ENCODE measurements at regions not wholly inside any gene's neighbourhood (a gene's known extent, or its start where the extent isn't known, plus 50 kb on each side); places are given as distances from the start of the nearest gene placed in this dataset.
"Not testable (repeated sequence)": the region's sequence is repeated elsewhere in the genome, so short reads cannot be mapped to it uniquely, and the experiment has no call there.

- Histone ChIP-seq H3K79me2 (ENCODE audit: insufficient read depth, low read length) (no peaks in the 10 kb centered on the region), H2AFZ (ENCODE audit: low read depth, low read length, poor library complexity, severe bottlenecking) (peak overlapping the region; percentile 25), H3K9me2 (ENCODE audit: insufficient read depth) (no peaks in the 10 kb centered on the region), H3K9ac (ENCODE audit: low read length) (no peak overlapping the region), H3K27me3 (ENCODE audit: insufficient read depth, low read length) (no peaks in the 10 kb centered on the region), H3K4me1 (ENCODE audit: control insufficient read depth in 1 of 2, insufficient read depth in 2 of 2, low read length in 2 of 2) (no peaks in the 10 kb centered on the region), H3K36me3 (ENCODE audit: control insufficient read depth in 1 of 2, insufficient read depth in 2 of 2, low read length in 2 of 2) (no peaks in the 10 kb centered on the region), H4K20me1 (ENCODE audit: insufficient read depth) (no peaks in the 10 kb centered on the region), H3K27ac (ENCODE audit: low read depth, low read length) (no peak overlapping the region), H3K9me3 (ENCODE audit: control insufficient read depth in 1 of 2, insufficient read depth in 1 of 2, low read depth in 1 of 2, low read length in 2 of 2) (no peaks in the 10 kb centered on the region), H3K4me3 (replicated peaks in 1 of 2; ENCODE audit: low read depth in 1 of 2, low read length in 2 of 2) (no peak overlapping the region), H3K4me2 (ENCODE audit: low read length) (no peak overlapping the region)
- no TSS peak for BruUV-seq (replicated peaks)
- CTCF ChIA-PET = no interaction called here
- no peak for DNase-seq (ENCODE audit: low read depth, low spot score)
- intact Hi-C loops (cut with micrococcal nuclease) = no loop called here
- no peak for TF ChIP-seq TCF7L2 (IDR thresholded peaks at IDR 0.05; ENCODE audit: borderline replicate concordance, extremely low read depth, insufficient read depth, insufficient read length)
- POLR2A ChIA-PET = no interaction called here
- RAD21 ChIA-PET (ENCODE audit: low non-redundant PET in 1 of 2, low total read pairs in 2 of 2, uncharacterized antibody in 2 of 2, unreplicated experiment in 2 of 2) = no interaction called here
- no peak for ATAC-seq
These were observed 2054.0 kb upstream of the NUDT12 start for GRCh38 chr5:105616599-105616998.

DNA sequence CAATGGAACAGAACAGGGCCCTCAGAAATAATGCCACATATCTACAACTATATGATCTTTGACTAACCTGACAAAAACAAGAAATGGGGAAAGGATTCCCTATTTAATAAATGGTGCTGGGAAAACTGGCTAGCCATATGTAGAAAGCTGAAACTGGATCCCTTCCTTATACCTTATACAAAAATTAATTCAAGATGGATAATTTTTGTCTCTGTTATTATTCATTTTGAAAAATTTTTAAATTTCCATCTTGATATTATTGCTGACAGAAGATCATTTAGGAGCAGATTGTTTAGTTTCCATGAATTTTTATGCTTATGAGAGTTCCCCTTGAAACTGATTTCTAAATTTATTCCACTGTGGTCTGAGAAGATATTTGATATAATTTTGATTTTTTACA is 2039.8 kb upstream of the NUDT12 start:
- H3K9me3 ChIP-seq (ENCODE audit: control insufficient read depth in 1 of 2, insufficient read depth in 1 of 2, low read depth in 1 of 2, low read length in 2 of 2); H3K9me2 ChIP-seq (ENCODE audit: insufficient read depth); H3K4me2 ChIP-seq (ENCODE audit: low read length); BruUV-seq (replicated peaks); H3K79me2 ChIP-seq (ENCODE audit: insufficient read depth, low read length); H3K9ac ChIP-seq (ENCODE audit: low read length); ATAC-seq; H3K4me1 ChIP-seq (ENCODE audit: control insufficient read depth in 1 of 2, insufficient read depth in 2 of 2, low read length in 2 of 2); RAD21 ChIA-PET (ENCODE audit: low non-redundant PET in 1 of 2, low total read pairs in 2 of 2, uncharacterized antibody in 2 of 2, unreplicated experiment in 2 of 2); POLR2A ChIA-PET; H3K27ac ChIP-seq (ENCODE audit: low read depth, low read length); H3K4me3 ChIP-seq (replicated peaks in 1 of 2; ENCODE audit: low read depth in 1 of 2, low read length in 2 of 2); H3K27me3 ChIP-seq (ENCODE audit: insufficient read depth, low read length); DNase-seq (ENCODE audit: low read depth, low spot score); intact Hi-C loops (cut with micrococcal nuclease); CTCF ChIA-PET; H3K36me3 ChIP-seq (ENCODE audit: control insufficient read depth in 1 of 2, insufficient read depth in 2 of 2, low read length in 2 of 2); H4K20me1 ChIP-seq (ENCODE audit: insufficient read depth); H2AFZ ChIP-seq (ENCODE audit: low read depth, low read length, poor library complexity, severe bottlenecking): not testable (repeated sequence)

DNA sequence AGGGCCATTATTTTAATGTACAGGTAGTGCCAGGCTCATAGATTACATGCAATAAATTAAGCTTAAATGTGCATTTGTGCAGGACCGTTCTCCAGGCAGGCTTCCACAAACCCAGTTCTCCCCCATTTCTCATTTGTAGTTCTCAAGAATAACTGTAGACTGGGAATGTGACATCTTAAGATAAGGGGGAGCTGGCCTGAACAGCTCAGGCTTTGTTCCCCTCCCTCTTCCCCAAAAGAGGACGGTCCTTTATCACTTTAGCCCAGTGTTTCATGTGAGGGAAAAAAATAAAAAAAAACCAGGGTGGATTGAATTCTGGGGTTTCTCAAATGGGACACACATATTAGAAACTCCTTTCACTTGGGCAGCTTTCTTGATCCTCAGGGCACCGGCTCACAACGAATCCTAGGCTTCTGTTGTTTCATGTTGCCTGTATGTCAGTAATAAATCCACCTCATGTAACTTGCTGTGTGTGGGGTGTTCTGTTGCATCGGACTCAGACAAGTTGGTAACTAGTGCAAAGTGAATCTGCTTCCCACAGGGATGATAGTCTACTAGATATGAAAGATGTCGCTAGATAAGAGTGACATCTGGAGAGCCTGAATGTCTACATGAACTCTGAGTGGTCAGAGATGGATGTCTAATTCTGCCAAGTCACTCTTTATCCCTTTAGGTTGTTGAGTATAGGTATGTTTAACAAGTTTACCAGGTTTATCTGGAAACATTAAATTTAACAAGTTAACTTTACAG is 2030.6 kb upstream of the NUDT12 start:
- H3K9me2 ChIP-seq (ENCODE audit: insufficient read depth) = no peaks in the 10 kb centered on the region; the same call in 1 of the 2 replicates
- H3K27me3 ChIP-seq (ENCODE audit: insufficient read depth, low read length) = no peaks in the 10 kb centered on the region
- intact Hi-C loops (cut with micrococcal nuclease) = no loop called here
- no peaks in the 10 kb centered on the region for H3K36me3 ChIP-seq (ENCODE audit: control insufficient read depth in 1 of 2, insufficient read depth in 2 of 2, low read length in 2 of 2)
- no peak overlapping the region for H3K27ac ChIP-seq (ENCODE audit: low read depth, low read length)
- ChIA-PET CTCF (no interaction called here), RAD21 (ENCODE audit: low non-redundant PET in 1 of 2, low total read pairs in 2 of 2, uncharacterized antibody in 2 of 2, unreplicated experiment in 2 of 2) (no interaction called here), POLR2A (no interaction called here)
- no peak overlapping the region for H2AFZ ChIP-seq (ENCODE audit: low read depth, low read length, poor library complexity, severe bottlenecking)
- ATAC-seq (no peak), DNase-seq (ENCODE audit: low read depth, low spot score) (no peak)
- no peak overlapping the region for H3K9ac ChIP-seq (ENCODE audit: low read length)
- no peak overlapping the region for H3K4me2 ChIP-seq (ENCODE audit: low read length)
- H3K79me2 ChIP-seq (ENCODE audit: insufficient read depth, low read length) = no peaks in the 10 kb centered on the region
- BruUV-seq (replicated peaks) = no TSS peak
- H4K20me1 ChIP-seq (ENCODE audit: insufficient read depth) = no peaks in the 10 kb centered on the region
- H3K9me3 ChIP-seq (ENCODE audit: control insufficient read depth in 1 of 2, insufficient read depth in 1 of 2, low read depth in 1 of 2, low read length in 2 of 2) = no peaks in the 10 kb centered on the region
- no peak overlapping the region for H3K4me3 ChIP-seq (replicated peaks in 1 of 2; ENCODE audit: low read depth in 1 of 2, low read length in 2 of 2)
- peaks cover 0 to under 1% of the 10 kb centered on the region in 2 experiments; a peak in 1 of 4 replicates for H3K4me1 ChIP-seq (ENCODE audit: control insufficient read depth in 1 of 2, insufficient read depth in 2 of 2, low read length in 2 of 2)
- no peak for TF ChIP-seq POLR2AphosphoS5 (IDR thresholded peaks at IDR 0.05; ENCODE audit: low read depth, low read length)
- no peak for TF ChIP-seq ELF1 (IDR thresholded peaks at IDR 0.05; ENCODE audit: borderline replicate concordance, low read depth)
- TF ChIP-seq RAD21 (IDR thresholded peaks at IDR 0.05; ENCODE audit: low read depth) = no peak
- no peak for TF ChIP-seq ZFX (IDR thresholded peaks at IDR 0.05)
- no peak for TF ChIP-seq EGR1 (IDR thresholded peaks at IDR 0.05; ENCODE audit: low read depth)
- TF ChIP-seq EZH2 (IDR thresholded peaks at IDR 0.05) = no peak
- no peak for TF ChIP-seq SRF (IDR thresholded peaks at IDR 0.05; ENCODE audit: low read depth)
- TF ChIP-seq YY1 (IDR thresholded peaks at IDR 0.05; ENCODE audit: extremely low read depth, insufficient replicate concordance, low read depth, low read length) = no peak
- no peak for TF ChIP-seq ZNF274 (IDR thresholded peaks at IDR 0.05; ENCODE audit: low read depth, low read length)
- no peak for TF ChIP-seq SP1 (IDR thresholded peaks at IDR 0.05; ENCODE audit: low read depth)
- TF ChIP-seq, protein P1, sequence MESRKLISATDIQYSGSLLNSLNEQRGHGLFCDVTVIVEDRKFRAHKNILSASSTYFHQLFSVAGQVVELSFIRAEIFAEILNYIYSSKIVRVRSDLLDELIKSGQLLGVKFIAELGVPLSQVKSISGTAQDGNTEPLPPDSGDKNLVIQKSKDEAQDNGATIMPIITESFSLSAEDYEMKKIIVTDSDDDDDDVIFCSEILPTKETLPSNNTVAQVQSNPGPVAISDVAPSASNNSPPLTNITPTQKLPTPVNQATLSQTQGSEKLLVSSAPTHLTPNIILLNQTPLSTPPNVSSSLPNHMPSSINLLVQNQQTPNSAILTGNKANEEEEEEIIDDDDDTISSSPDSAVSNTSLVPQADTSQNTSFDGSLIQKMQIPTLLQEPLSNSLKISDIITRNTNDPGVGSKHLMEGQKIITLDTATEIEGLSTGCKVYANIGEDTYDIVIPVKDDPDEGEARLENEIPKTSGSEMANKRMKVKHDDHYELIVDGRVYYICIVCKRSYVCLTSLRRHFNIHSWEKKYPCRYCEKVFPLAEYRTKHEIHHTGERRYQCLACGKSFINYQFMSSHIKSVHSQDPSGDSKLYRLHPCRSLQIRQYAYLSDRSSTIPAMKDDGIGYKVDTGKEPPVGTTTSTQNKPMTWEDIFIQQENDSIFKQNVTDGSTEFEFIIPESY (IDR thresholded peaks at IDR 0.05; ENCODE audit: extremely low read depth, insufficient replicate concordance, low read length) = no peak

Measured in HCT116 (cell line).